ENCODE measurements at regions not wholly inside any gene's neighbourhood (a gene's known extent, or its start where the extent isn't known, plus 50 kb on each side); places are given as distances from the start of the nearest gene placed in this dataset.

DNA sequence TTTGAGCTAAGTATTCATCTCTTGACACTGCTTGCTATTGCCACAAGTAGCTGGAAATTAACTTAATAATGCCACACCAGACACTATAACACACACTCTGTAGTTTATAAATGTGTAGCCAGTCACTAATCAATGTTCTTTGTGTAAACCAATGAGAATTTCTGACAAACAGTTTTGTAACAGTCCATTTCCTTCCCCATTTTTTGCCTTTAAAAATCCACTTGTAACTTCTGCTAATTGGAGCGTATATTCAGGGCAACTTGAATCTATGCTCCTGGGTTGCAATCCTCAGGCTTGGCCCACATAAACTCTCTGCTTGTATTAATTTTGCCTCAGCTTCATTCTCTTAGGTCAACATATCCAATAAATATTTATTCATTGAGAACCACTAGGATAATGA is 125.0 kb upstream of the DHRS4 start:
- Histone ChIP-seq H3K4me1 (peaks cover 0 to 27% (median 4%) of the 10 kb centered on the region in 4 donors), H3K27ac (peak overlapping the region in 1 of 4 donors; percentile 6), H3K9me3 (no peaks in the 10 kb centered on the region), H3K4me3 (no peak overlapping the region), H3K36me3 (no peaks in the 10 kb centered on the region), H3K27me3 (no peaks in the 10 kb centered on the region)
- DNase-seq (ENCODE audit: low spot score in 2 of 2) = no peak
- TF ChIP-seq EP300 (IDR thresholded peaks at IDR 0.05) = no peak
- TF ChIP-seq, protein P1, sequence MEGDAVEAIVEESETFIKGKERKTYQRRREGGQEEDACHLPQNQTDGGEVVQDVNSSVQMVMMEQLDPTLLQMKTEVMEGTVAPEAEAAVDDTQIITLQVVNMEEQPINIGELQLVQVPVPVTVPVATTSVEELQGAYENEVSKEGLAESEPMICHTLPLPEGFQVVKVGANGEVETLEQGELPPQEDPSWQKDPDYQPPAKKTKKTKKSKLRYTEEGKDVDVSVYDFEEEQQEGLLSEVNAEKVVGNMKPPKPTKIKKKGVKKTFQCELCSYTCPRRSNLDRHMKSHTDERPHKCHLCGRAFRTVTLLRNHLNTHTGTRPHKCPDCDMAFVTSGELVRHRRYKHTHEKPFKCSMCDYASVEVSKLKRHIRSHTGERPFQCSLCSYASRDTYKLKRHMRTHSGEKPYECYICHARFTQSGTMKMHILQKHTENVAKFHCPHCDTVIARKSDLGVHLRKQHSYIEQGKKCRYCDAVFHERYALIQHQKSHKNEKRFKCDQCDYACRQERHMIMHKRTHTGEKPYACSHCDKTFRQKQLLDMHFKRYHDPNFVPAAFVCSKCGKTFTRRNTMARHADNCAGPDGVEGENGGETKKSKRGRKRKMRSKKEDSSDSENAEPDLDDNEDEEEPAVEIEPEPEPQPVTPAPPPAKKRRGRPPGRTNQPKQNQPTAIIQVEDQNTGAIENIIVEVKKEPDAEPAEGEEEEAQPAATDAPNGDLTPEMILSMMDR (IDR thresholded peaks at IDR 0.05) = no peak
- no peak for TF ChIP-seq POLR2A (IDR thresholded peaks at IDR 0.05)
- 69 to 73% methylated on average over 1 of the region's 1 CpG for WGBS, 2 donors

DNA sequence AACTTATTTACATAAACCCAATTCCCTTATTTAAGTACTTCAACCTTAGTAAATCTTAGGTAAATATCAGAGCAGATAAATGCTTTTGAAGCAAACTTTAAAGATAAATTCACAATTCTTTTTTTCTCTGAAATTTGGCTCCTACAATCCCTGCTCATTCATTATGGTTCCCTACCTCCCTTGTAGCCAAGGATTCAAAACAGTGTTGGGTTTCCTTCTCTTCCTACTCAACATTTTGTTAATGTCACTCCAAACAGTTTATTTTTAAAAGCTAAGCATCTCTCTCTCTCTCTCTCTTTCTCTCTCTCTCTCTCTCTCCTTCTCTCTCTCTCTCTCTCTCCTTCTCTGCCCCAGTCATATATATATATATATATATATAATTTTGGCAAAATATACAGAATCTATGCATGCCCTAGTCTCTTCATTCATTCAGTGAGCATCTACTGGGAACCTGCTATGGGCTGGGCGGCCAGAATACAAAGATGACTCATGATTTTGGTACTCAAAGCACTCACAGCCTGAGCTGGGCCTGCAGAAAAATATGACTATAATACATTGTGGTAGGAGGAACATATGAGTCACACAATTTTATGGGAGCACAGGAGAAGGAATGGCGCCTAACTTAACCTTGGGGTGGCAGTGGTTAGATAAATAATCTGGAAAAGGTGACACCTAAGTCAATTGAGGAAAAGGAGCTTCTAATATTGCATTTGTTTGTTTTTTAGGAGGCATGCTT is 123.7 kb upstream of the DHRS4 start:
- H3K36me3 ChIP-seq = no peaks in the 10 kb centered on the region
- WGBS, 2 donors = 20 to 25% methylated on average over 2 of the region's 2 CpGs
- no peak overlapping the region for H3K4me3 ChIP-seq
- H3K27me3 ChIP-seq = no peaks in the 10 kb centered on the region
- H3K4me1 ChIP-seq = peaks cover 0 to 27% (median 4%) of the 10 kb centered on the region in 4 donors
- H3K27ac ChIP-seq = no peak overlapping the region
- H3K9me3 ChIP-seq = no peaks in the 10 kb centered on the region
- TF ChIP-seq EP300 (IDR thresholded peaks at IDR 0.05) (no peak), POLR2A (IDR thresholded peaks at IDR 0.05) (no peak)
- TF ChIP-seq, protein P1 (IDR thresholded peaks at IDR 0.05) = no peak
- DNase-seq (ENCODE audit: low spot score in 2 of 2) = no peak

DNA sequence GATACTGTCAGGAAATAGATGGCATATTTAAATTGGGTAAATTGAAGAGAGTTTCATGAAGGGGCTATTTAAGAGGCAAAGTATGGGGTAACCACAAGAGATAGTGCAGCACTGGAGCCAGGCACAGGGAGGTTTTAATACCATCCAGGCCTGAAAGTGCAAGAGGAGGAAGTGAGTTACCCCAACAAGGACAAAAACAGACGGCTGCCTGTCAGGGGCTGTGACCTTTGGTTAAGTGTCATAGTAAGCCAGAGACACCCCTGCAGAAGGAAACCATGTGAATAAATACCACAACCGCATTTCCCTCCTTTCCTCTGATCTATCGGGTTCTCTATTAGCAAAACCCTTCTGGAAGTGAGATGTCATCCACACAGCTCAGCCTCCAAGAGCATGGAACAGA is 122.0 kb upstream of the DHRS4 start:
- TF ChIP-seq, protein P1 (IDR thresholded peaks at IDR 0.05) = no peak
- TF ChIP-seq EP300 (IDR thresholded peaks at IDR 0.05) = no peak
- no peak for TF ChIP-seq POLR2A (IDR thresholded peaks at IDR 0.05)
- H3K9me3 ChIP-seq = no peaks in the 10 kb centered on the region
- no peaks in the 10 kb centered on the region for H3K27me3 ChIP-seq
- peaks cover 0 to 27% (median 4%) of the 10 kb centered on the region in 4 donors for H3K4me1 ChIP-seq
- 63 to 77% methylated on average over 3 of the region's 3 CpGs for WGBS, 2 donors
- no peak overlapping the region for H3K27ac ChIP-seq
- no peaks in the 10 kb centered on the region for H3K36me3 ChIP-seq
- no peak for DNase-seq (ENCODE audit: low spot score in 2 of 2)
- no peak overlapping the region for H3K4me3 ChIP-seq

DNA sequence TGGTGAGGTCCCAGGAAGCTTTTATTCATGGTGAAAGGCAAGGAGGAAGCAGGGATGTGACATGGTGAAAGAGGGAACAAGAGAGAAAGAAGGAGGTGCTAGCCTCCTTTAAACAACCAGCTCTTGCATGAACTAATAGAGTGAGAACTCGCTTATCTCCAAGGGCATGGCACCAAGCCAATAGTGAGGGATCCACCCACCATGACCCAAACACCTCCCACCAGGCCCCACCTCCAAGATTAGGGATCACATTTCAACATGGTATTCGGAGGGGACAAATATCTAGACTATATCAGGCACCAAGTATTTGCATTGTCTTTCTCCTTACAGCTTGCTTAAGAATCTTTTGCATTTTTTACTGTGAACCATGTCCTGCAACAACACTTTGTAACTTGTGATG is 91.9 kb upstream of the DHRS4 start:
- TF ChIP-seq POLR2A (IDR thresholded peaks at IDR 0.05) (no peak), EP300 (IDR thresholded peaks at IDR 0.05) (no peak)
- TF ChIP-seq, protein P1 (IDR thresholded peaks at IDR 0.05) = no peak
- Histone ChIP-seq H3K36me3 (no peaks in the 10 kb centered on the region), H3K27ac (no peak overlapping the region), H3K4me3 (no peak overlapping the region), H3K27me3 (no peaks in the 10 kb centered on the region), H3K4me1 (no peaks in the 10 kb centered on the region), H3K9me3 (no peaks in the 10 kb centered on the region)
- DNase-seq (ENCODE audit: low spot score in 2 of 2) = no peak
- 19 to 20% methylated on average over 2 of the region's 2 CpGs for WGBS, 2 donors

DNA sequence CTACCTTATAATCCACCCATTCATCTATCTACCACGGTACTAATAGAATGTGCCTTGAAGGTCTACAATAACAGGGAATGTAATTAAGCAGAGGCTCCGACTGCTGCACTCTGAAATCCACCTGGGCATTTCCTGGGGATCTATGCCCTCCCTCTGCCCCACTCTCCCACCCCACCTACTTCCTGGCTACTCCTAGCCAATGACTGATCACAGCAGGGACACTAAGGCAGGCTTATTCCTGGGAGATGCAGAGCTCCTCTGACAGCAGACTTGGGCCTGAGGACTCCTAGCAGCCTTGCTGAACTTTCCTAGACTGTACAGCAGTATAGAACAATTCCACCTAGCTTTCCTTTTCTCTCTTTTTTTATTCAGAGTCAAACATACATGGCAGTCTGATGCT is 91.1 kb upstream of the DHRS4 start:
- no peaks in the 10 kb centered on the region for H3K36me3 ChIP-seq
- WGBS, 2 donors = 77 to 87% methylated on average over 2 of the region's 2 CpGs
- no peak overlapping the region for H3K27ac ChIP-seq
- no peak for DNase-seq (ENCODE audit: low spot score in 2 of 2)
- no peak overlapping the region for H3K4me3 ChIP-seq
- TF ChIP-seq, protein P1 (IDR thresholded peaks at IDR 0.05) = no peak
- no peak for TF ChIP-seq EP300 (IDR thresholded peaks at IDR 0.05)
- H3K27me3 ChIP-seq = no peaks in the 10 kb centered on the region
- no peaks in the 10 kb centered on the region for H3K9me3 ChIP-seq
- no peaks in the 10 kb centered on the region for H3K4me1 ChIP-seq
